Loucy (cell line): ENCODE measurements at regions not wholly inside any gene's neighbourhood (a gene's known extent, or its start where the extent isn't known, plus 50 kb on each side); places are given as distances from the start of the nearest gene placed in this dataset.

ENCODE experiments used
- H2AFZ ChIP-seq: fragments of 200-600 bp; sonication (generic); 2 replicates; pipeline ENCODE4 v1.6.0; 2016; ENCODE audit warnings: antibody characterized with exemption, mild to moderate bottlenecking, low read length, moderate library complexity
- H3F3A ChIP-seq: fragments of 200-600 bp; 2 replicates; pipeline ENCODE4 v1.6.0; 2016; ENCODE audit warnings: antibody characterized with exemption, low read depth, mild to moderate bottlenecking
- H3K27me3 ChIP-seq: fragments of 200-600 bp; sonication (generic); 2 replicates; pipeline ENCODE4 v1.6.1; 2014; ENCODE audit warnings: low read length, mild to moderate bottlenecking; ENCODE audit not compliant: insufficient read depth, poor library complexity, severe bottlenecking
- H3K36me3 ChIP-seq: fragments of 200-600 bp; sonication (generic); 2 replicates; pipeline ENCODE4 v1.6.1; 2016; ENCODE audit warnings: low read length; ENCODE audit not compliant: insufficient read depth
- H3K4me1 ChIP-seq: fragments of 200-600 bp; sonication (generic); 2 replicates; pipeline ENCODE4 v1.5.1; 2014; ENCODE audit warnings: low read length, mild to moderate bottlenecking; ENCODE audit not compliant: insufficient read depth, poor library complexity, severe bottlenecking
- H3K4me2 ChIP-seq: fragments of 200-600 bp; sonication (generic); 2 replicates; pipeline ENCODE4 v1.6.0; 2014; ENCODE audit warnings: antibody characterized with exemption, low read length, low read depth, mild to moderate bottlenecking; ENCODE audit not compliant: poor library complexity, severe bottlenecking
- H3K4me3 ChIP-seq: fragments of 200-600 bp; sonication (generic); 2 replicates; pipeline ENCODE4 v1.5.1; 2014; ENCODE audit warnings: low read length, mild to moderate bottlenecking, mixed read lengths; ENCODE audit not compliant: poor library complexity, severe bottlenecking
- H3K79me2 ChIP-seq: fragments of 200-600 bp; sonication (generic); 2 replicates; pipeline ENCODE4 v1.6.1; 2014; ENCODE audit warnings: low read length; ENCODE audit not compliant: insufficient read depth
- H3K9ac ChIP-seq: fragments of 200-600 bp; sonication (generic); 2 replicates; pipeline ENCODE4 v1.6.0; 2014; ENCODE audit warnings: mild to moderate bottlenecking, low read depth, low read length, moderate library complexity; ENCODE audit not compliant: poor library complexity, severe bottlenecking
- H3K9me2 ChIP-seq: fragments of 200-600 bp; sonication (generic); replicated peaks from 2 replicates; pipeline ENCODE4 v1.6.1; 2016; ENCODE audit warnings: low read depth, low read length, mixed read lengths
- H3K9me3 ChIP-seq: fragments of 200-600 bp; sonication (generic); 2 replicates; pipeline ENCODE4 v1.6.1; 2014; ENCODE audit warnings: mild to moderate bottlenecking, antibody characterized with exemption, low read length, low read depth; ENCODE audit not compliant: insufficient read depth
- H4K20me1 ChIP-seq: fragments of 200-600 bp; sonication (generic); 2 replicates; pipeline ENCODE4 v1.6.0; 2014; ENCODE audit warnings: antibody characterized with exemption, low read length, mild to moderate bottlenecking; ENCODE audit not compliant: insufficient read depth, poor library complexity, severe bottlenecking
- EZH2phosphoT487 ChIP-seq: fragments of 200-600 bp; IDR thresholded peaks from 2 replicates; pipeline ENCODE4 v1.6.1; 2018; ENCODE audit warnings: antibody characterized with exemption, mild to moderate bottlenecking, moderate library complexity, borderline replicate concordance
- TF ChIP-seq, protein P1 (sequence below): fragments of 200-600 bp; sonication (generic); conservative IDR thresholded peaks from 2 replicates; pipeline ENCODE4 v1.5.1; 2014; ENCODE audit warnings: mild to moderate bottlenecking, antibody characterized with exemption, low read length

DNA sequence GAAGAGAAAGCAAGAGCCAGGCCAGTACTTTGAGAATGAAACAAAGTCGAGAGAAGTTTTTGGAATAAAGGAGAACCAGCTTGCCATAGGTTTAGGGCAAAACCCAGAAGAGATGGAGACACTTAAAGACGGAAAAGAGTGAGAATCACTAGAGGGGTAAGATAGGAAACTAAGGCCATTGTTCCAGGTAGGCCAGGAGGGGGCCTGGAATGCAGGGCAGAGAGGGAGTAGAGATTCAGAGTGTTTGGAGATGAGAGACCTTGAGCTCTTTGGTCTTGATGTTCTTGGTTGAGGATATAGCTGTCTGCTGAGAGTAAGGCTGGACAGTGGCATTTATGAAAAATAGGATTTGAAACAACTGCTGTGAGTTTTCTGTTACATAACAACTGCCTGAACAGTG, 263.3 kb upstream of the POU2AF2 start:
- Histone ChIP-seq H3F3A (no peaks in the 10 kb centered on the region), H2AFZ (no peak overlapping the region), H3K4me2 (no peak overlapping the region), H3K9me2 (no peaks in the 10 kb centered on the region), H3K9me3 (no peaks in the 10 kb centered on the region), H3K9ac (no peak overlapping the region), H3K27me3 (no peaks in the 10 kb centered on the region), H4K20me1 (no peaks in the 10 kb centered on the region), H3K4me3 (no peak overlapping the region), H3K79me2 (no peaks in the 10 kb centered on the region), H3K36me3 (no peaks in the 10 kb centered on the region), H3K4me1 (no peaks in the 10 kb centered on the region)
- no peak for TF ChIP-seq EZH2phosphoT487
- TF ChIP-seq, protein P1, sequence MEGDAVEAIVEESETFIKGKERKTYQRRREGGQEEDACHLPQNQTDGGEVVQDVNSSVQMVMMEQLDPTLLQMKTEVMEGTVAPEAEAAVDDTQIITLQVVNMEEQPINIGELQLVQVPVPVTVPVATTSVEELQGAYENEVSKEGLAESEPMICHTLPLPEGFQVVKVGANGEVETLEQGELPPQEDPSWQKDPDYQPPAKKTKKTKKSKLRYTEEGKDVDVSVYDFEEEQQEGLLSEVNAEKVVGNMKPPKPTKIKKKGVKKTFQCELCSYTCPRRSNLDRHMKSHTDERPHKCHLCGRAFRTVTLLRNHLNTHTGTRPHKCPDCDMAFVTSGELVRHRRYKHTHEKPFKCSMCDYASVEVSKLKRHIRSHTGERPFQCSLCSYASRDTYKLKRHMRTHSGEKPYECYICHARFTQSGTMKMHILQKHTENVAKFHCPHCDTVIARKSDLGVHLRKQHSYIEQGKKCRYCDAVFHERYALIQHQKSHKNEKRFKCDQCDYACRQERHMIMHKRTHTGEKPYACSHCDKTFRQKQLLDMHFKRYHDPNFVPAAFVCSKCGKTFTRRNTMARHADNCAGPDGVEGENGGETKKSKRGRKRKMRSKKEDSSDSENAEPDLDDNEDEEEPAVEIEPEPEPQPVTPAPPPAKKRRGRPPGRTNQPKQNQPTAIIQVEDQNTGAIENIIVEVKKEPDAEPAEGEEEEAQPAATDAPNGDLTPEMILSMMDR: no peak

DNA sequence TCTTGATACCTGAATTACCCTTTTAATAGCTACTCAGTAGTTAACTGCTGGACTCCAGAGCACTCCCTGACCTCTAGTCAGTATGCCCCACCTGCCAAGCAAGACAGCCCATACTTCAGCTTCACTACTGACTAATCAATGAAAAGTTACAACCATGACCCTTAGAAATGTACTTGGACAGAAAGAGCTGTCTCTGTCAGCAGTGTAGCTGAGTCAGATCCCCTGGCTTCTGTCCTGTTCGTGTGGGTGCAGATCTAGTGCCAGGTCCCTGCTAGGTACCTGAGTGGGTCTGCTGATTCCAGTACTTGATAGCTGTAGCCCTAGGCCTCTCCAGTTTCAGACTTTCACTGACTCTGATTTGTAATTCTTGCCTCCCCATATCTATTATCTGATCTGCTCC, 265.8 kb upstream of the POU2AF2 start:
- Histone ChIP-seq H3K4me3 (no peak overlapping the region), H3K27me3 (no peaks in the 10 kb centered on the region), H2AFZ (no peak overlapping the region), H3K79me2 (no peaks in the 10 kb centered on the region), H4K20me1 (no peaks in the 10 kb centered on the region), H3K9ac (no peak overlapping the region), H3K4me1 (no peaks in the 10 kb centered on the region), H3K4me2 (no peak overlapping the region), H3K9me3 (no peaks in the 10 kb centered on the region), H3F3A (no peaks in the 10 kb centered on the region), H3K9me2 (no peaks in the 10 kb centered on the region), H3K36me3 (no peaks in the 10 kb centered on the region)
- no peak for TF ChIP-seq EZH2phosphoT487
- TF ChIP-seq, protein P1: no peak

DNA sequence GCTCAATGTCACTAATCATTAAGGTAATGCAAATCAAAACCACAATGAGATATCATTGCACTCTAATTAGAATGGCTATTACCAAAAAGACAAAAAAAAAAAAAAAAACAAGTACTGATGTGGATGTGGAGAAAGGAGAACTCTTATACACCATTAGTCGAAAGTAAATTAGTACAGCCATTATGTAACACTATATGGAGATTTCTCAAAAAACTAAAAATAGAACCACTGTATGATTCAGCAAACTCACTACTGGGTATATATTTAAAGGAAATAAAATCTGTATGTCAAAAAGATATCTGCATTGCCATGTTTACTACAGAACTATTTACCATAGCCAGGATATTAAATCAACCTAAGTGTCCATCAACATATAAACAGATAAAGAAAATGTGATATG, 265.4 kb upstream of the ARHGAP20 start:
- Histone ChIP-seq H3K4me1 (peaks cover 8% of the 10 kb centered on the region), H3K79me2 (no peaks in the 10 kb centered on the region), H3K9me2 (no peaks in the 10 kb centered on the region), H3K27me3 (no peaks in the 10 kb centered on the region), H3K4me2 (no peak overlapping the region), H3F3A (no peaks in the 10 kb centered on the region), H4K20me1 (no peaks in the 10 kb centered on the region), H3K9ac (no peak overlapping the region), H3K36me3 (no peaks in the 10 kb centered on the region), H2AFZ (no peak overlapping the region), H3K4me3 (no peak overlapping the region), H3K9me3 (no peaks in the 10 kb centered on the region)
- no peak for TF ChIP-seq EZH2phosphoT487
- TF ChIP-seq, protein P1: no peak
